HG03460 (cell line): ENCODE measurements at regions not wholly inside any gene's neighbourhood (a gene's known extent, or its start where the extent isn't known, plus 50 kb on each side); places are given as distances from the start of the nearest gene placed in this dataset.

Experiments used
- ATAC-seq: cut with Tn5 transposase; IDR thresholded peaks from one replicate; pipeline ENCODE4 v1.9.1; 2021; ENCODE audit not compliant: unreplicated experiment

GRCh38 chr4:1466034-1466862 lies 60.0 kb upstream of the NKX1-1 start:
- ATAC-seq, result no peak

GRCh38 chr4:1465173-1466033 lies 59.2 kb upstream of the NKX1-1 start:
- no peak for ATAC-seq

DNA sequence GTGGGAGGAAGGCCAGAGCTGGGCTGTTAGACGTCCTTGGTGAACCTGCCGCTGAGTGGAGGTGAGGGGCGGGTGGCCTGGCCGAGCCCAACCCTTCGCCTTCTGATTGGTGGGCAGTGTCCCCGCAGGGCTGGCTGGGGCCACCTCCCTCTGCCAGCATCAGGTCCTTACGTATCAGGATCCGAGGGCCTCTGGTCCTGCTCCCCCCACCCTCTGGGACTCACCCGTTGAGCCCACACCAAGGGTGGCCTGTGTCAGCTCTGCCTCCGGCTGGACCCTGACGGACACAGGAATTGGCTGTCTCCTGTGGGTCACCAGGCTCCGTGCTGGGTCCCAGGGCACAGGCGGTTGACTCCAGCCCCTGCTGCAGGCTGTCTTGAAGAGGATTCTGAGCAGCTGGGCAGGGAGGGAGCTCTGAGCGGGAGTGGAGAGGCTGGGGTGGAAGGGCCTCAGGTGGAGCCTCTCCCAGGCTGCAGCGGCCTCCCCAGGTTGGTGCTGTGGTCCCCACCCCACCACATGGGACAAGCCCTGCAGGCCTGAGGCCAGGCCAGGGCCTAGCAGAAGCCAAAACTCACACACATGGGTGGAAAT lies 58.4 kb upstream of the NKX1-1 start:
- no peak for ATAC-seq

DNA sequence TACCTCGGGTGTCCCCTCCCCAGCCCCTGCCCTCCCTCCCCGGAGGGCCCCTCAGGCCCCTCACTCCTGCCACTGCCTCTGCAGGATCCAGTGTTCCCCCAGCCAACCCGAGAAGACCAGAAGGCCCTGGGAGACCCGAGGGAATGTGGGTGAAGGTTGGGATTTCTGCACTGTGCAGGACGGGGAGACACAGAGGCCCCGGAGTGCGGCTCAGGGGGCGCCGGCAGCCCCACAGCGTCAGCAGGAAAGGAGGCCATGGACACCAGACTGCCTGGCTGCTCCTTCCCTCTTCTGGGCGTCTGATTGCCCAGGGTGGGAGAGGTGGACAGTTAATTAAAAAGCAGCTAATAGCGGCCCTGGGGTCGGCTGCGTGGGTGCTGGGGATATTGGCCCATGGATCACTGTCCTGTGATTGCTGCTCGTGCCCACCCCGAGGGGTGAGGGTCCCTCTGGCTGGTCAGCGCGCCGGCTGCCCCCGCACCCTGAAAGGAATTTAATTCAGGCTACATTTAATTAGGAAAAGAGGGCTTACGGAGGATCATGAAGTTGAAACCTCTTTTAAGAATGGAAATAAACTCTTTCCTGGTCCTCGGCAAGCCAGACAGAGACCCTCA lies 57.8 kb upstream of the NKX1-1 start:
- no peak for ATAC-seq

DNA sequence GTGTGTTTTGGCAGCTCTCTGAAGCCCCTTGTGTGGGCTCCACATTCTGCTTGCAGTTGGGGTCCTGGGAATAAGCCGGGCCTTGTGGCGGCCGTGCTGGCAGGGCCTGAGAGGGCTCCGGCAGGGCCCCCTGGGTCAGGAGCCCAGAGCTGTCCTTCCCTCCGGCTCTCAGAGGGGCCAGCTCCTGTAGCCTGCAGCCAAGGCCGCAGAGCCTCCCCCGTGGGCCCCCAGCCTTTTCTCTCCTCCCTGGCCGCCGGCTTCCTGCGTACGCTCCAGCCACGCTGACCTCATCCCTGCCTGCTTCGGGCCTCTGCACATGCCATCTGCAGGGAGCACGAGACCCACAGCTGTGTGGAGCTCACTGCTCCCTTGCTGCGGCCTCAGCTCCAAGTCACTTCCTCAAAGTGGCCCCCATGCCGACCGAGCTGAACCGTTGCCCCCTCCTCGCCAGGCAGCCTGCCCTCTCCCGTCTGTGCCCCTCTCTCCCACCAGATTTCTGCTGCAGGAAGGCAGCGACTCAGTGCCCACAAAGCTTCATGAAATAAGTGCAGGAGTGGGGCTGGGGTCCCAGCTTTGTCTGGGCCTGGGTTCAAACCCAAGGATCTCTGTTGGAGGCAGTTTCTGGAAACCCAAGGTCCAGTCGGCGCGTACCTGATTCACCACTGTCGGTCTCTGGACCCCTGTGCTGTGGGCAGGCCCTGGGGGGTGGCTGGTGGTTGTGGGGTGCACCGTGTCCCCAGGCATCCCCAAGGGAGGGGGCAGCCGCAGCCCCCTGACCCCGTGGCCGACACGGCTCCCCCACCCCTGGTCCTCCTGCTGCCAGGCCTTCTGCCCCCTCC lies 57.1 kb upstream of the NKX1-1 start:
- no peak for ATAC-seq

DNA sequence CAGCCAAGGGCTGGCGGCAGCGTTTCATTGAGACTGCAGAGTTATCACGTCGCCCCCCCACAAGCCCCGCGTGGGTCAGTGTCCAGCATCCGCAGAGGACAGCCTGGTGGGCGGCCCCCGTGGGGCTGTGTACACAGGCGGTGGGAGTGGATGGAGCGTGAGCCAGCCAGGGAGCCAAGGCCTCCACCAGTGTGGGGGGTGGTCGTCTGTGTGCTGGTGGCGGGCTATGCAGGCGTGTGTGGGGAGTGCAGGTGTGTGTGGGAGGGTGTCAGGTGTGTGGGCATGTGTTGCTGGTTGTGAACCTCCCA lies 56.5 kb upstream of the NKX1-1 start:
- ATAC-seq, result no peak

DNA sequence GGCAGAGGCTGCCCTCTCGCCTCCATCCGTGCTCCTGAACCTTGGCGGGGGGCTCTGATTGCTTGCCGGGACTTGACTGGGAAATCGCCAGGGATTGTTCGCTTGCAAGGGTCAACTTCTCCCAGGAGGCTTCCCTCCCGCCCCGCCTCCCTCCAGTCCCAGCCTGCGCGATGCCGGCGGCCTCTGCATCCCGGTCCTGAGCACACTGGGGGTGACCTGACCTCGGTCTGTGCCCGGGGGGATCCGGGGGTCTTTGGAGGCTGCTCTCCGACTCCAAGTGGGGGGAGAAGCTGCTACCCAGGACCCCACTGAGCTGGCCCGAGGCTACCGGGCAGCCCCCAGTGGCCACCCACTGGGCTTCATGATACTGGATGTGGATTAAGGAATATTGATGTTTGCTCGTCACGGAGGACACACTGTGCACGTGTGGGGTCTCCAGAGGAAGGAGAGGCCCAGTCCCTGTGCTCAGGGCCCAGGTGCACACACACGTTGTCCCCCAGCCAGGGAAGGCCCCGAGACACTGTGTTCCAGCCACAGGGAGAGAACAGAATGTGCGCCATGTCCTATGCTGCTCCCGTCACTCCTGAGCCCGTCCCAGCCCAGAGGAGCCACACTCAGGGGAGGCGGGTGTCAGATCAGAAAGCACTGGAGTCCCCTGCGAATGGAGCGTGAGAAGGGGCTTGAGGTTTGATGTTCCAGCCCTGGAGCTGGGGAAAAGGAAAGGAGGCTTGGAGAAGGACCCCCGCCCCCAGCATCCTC lies 55.9 kb upstream of the NKX1-1 start:
- no peak for ATAC-seq

DNA sequence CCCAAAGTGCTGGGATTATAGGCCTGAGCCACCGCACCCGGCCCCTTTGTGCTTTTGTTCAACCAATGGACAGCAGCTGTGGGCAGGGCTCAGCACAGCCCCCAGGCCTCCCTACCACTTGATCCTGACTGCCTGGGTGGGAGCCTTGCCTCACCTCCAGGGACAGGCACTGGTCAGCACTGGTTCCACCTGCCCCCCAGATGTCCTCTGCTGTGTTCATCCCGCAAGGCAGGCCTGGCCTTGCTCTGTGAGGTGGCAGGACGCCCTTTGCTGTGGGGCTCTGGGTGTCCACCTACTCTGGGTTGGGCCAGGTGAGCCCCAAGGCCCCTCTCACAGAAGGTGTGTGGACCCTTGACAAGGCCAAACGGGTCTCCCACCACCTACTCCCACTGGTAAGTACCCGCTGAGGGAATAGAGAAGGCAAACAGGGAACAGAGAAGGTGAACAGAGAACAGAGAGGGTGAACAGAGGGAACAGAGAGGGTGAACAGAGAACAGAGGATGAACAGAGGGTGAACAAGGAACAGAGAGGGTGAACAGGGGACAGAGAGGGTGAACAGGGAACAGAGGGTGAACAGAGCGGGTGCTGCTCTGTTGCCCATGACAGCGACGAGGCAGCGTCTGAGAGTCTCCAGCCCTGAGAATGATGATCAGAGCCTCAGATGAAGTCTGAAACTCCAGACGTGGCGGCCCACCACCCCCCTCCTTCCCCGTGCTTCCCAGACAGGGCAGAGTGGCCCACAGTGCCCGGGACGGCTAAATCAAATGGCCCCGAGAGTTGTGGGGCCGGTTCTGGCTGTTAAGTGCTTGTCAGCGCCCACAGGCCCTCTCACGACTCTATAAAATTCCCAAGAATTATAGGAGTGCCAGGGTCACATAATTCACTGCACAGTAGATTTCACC lies 55.0 kb upstream of the NKX1-1 start:
- ATAC-seq, result no peak

GRCh38 chr4:1459722-1460511 lies 53.7 kb upstream of the NKX1-1 start:
- no peak for ATAC-seq

DNA sequence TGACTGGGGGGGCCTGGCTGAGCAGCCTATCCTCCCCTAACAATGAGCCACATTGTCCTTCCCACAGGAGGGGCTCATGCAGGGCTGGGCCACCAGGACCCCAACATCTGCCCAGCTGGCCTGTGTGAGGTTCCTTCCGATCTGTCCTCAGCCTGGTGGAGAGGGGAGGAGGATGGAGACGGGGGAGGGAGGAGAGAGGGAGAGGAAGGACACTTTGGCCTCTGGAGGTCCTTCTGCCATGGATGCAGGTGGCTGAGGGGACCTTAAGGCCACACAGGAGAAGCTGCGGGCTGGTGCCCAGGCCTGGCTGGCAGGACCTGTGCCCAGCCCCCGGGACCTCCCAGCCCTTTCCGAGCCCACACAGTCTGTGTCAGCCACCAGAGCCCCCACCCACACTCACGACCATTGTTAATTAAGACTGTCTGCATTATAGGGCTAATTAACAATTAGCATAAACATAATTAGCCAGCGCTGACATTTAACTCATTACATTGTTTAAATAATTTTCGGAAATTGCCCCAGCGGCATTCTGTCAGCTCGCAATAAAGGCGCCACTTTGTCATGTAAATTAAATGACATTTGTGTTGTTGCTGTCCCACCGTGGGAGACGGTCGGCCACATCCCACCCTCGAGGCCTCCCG lies 53.0 kb upstream of the NKX1-1 start:
- ATAC-seq, result no peak

DNA sequence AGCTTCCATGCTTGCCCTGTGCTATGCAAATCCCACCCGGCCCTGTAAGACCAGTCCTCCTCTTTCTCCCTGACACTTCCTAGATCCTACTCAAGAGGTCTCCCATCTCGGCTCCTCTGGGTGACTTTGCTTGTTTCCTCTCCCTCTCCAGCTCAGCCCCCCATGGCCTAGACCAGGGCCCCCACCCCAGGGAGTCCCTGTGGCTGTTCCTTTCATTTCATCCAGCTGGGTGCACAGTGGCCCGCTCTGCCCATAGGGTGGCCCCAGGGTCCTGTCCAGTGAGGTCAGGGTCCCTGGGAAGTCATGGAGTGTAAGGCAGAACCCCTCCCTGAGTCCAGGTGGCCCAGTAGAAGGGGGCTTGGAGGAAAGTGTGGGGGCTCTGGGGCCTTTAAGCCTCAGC lies 52.3 kb upstream of the NKX1-1 start:
- no peak for ATAC-seq
